Eye (tissue), 1 donor: ENCODE measurements at regions not wholly inside any gene's neighbourhood (a gene's known extent, or its start where the extent isn't known, plus 50 kb on each side); places are given as distances from the start of the nearest gene placed in this dataset.
"Not testable (repeated sequence)": the region's sequence is repeated elsewhere in the genome, so short reads cannot be mapped to it uniquely, and the experiment has no call there.

Source experiments
- DNase-seq: peaks from one replicate; pipeline ENCODE4 v3.0.0-alpha.2; 2015

DNA sequence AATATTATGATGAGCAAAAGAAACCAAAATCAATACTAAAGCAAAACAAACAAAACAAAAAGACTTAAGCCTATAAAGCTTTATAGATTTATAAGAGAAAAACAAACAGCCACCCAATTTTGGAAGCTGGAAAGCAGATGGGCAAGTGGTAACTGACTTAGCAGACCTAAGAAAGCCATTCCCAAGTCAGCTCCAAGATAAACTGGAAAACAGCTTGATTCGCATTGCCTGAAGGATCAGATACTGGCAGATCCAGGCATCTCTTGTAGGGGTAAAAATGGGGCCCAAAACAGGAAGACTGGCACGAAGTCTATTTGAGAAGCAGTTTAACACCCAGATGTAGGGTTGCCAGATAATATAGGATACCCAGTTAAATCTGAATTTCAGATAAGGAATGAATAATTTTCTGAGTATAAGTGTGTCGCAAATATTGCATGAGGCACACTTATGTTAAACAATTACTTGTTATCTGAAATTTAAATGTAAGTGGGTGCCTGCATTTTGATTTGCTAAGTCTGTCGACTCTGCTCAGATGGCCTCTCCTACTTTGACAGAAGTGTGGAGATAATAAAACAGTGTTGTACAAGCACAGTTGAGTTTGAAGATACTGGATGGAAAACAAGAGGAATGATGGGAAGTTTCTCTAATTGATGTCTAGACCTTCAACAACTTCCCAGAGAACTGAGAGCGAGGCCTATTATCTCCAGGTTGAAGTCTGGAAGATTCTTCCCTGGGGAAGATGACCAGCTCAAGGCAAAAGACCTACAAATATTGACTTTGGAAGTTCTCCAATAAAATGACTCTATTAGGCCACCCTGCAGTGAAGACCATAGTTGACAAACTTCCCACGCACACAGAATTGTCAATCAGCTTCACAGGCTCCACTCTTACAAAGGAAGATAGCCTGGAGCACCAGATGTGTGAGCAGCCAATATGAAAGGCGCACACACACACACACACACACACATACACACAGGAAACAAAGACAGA is 113.4 kb downstream of the FAM50B start:
- peak; percentile 17 for DNase-seq

DNA sequence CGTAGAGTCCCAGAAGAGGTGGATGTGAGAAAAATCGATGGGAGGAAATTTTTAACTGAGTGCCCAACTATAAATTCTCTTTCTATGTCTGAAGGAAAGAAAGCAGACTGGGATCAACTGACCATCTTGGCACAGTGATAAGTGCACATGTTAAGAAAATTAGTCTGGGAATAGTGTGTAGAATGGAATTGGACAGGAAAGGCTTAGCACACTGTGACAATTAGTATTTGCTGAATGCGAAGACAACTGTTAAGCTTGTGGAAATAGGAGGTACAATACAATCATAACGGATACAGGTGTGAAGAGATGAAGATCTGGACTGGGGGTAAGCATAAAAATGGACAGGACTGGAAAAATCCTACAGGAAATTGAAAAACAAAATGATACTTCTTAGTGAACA is 114.3 kb downstream of the FAM50B start:
- no peak for DNase-seq

DNA sequence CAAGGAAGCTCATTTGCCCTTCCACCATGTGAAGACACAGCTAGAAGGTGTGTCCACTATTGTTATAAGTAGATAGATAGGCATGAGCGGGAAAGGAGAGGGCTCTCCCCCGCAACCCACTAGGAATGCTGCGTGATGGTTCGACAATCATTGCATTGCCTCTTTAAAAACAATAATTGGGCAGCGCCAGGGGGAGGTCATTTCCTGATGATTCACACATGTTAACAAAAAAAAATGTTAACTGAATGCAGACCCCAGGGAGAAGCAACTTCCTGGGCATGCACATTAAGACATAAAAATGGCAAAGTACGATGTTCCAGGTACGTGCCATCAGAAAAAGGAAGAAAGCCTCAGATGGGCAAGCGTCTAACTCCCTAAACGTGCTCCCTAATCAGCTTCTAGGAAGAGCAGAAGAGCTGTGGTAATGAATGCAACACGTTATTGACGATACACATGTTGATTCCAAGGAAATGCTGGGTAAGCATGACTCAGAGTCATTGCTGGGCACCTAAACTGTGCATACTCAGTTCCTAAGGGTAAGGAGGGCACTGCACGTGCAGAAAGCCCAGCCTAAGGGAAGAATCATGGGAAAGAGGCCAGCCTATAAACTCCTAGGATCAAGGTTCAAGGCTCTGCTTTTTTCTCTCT is 113.7 kb downstream of the FAM217A start:
- no peak for DNase-seq

DNA sequence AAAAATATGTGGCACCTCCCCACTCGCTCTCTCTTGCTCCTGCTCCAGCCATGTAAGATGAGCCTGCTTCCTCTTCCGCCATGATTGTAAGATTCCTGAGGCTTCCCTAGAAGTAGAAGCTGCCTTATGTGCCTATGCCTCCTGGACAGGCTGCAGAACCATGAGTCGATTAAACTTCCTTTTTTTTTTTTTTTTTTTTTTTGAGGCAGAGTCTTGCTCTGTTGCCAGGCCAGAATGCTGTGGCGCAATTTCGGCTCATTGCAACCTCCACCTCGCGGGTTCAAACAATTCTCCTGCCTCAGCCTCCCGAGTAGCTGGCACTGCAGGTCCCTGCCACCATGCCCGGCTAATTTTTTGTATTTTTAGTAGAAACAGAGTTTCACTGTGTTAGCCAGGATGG is 112.5 kb downstream of the FAM217A start:
- DNase-seq = no peak

DNA sequence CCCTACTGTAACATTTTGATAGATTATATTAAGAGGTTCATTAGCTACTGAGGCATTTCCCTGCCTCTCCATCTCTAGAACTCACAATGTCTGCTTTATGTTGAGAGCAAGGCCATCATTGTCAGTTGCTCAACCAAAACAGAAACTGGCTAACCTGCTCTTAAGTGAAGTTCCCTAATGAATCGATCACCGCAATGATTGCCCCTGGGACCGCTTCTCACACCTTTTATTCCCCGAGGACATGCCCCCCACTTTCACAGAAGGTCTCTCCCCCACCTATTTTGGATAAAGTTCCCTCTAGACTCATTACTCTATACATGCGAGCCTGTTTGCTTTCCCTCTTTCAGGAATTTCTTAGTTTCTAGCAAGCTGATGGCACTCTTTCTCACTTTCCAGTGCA is 108.8 kb downstream of the FAM217A start:
- DNase-seq = no peak

DNA sequence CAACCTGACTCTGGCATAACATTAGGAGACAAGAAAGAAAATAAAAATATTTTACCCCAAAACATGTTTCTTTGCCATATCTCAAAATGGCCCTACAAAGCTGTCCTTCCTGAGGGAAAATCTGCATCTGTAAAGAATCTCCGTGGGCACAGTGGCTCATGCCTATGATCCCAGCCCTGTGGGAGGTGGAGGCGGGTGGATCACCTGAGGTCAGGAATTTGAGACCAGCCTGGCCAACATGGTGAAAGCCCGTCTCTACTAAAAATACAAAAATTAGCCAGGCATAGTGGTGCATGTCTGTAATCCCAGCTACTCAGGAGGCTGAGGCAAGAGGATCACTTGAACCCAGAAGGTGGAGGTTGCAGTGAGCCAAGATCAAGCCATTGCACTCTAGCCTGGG is 105.8 kb downstream of the FAM217A start:
- DNase-seq = not testable (repeated sequence)

DNA sequence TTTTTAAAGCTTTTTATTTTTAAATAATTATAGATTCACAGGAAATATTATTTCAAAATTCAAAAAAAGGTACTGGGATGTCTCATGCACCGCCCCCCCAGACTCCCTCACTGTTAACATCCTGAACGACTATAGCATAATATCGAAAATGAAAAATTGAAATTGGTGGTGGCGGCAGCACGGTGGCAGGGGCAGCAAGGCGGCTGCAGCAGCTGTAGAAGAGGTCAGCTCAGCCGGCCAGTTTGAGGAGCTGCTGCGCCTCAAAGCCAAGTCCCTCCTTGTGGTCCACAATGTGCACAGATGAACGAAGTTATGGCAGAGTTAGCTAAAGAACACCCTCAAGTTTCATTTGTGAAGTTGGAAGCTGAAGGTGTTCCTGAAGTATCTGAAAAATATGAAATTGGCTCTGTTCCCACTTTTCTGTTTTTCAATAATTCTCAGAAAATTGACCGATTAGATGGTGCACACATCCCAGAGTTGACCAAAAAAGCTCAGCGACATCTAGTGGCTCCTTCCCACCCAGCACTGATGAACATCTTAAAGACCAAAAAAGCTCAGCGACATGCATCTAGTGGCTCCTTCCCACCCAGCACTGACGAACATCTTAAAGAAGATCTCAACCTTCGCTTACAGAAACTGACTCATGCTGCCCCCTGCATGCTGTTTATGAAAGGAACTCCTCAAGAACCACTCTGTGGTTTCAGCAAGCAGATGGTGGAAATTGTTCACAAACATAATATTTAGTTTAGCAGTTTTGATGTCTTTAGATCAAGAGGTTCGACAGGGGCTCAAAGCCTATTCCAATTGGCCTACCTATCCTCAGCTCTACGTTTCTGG is 100.8 kb downstream of the FAM217A start:
- peak; percentile 83 for DNase-seq

DNA sequence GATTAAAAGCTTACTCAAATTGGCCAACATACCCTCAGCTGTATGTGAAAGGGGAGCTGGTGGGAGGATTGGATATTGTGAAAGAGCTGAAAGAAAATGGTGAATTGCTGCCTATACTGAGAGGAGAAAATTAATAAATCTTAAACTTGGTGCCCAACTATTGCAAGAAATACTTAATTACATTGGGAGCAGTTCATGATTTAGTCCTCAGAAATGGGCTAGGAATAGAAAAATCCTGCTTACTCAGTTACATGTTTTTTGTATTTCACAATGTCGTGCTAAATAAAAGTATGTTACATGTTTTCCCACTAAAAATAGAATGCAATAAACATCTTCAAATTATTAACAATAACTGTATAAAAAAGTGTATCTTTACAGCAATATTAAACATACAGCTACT is 100.0 kb downstream of the FAM217A start:
- DNase-seq = not testable (repeated sequence)

DNA sequence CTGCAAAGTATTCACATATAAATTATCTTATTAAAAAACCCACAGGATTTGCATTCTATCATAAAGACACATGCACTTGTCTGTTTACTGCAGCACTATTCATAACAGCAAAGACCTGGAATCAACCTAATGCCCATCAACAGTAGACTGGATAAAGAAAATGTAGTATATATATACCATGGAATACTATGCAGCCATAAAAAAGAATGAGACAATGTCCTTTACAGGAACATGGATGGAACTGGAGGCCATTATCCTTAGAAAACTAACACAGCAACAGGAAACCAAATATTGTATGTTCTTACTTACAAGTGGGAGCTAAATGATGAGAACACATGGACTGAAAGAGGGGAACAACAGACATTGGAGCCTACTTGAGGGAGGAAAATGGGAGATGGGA is 97.0 kb downstream of the FAM217A start:
- no peak for DNase-seq

DNA sequence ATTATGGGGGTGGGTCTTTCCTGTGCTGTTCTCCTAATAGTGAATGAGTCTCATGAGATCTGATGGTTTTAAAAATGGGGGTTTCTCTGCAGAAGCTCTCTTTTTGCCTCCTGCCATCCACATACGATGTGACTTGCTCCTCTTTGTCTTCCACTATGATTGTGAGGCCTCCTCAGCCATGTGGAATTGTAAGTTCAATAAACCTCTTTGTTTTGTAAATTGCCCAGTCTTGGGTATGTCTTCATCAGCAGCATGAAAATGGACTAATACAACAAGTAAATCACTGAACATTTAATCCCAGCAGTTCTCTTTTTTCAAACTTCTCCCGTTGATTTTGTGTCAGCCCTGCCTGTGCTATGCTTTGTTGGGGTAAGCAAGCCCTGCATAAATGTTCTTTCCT is 95.2 kb downstream of the FAM217A start:
- DNase-seq = no peak

DNA sequence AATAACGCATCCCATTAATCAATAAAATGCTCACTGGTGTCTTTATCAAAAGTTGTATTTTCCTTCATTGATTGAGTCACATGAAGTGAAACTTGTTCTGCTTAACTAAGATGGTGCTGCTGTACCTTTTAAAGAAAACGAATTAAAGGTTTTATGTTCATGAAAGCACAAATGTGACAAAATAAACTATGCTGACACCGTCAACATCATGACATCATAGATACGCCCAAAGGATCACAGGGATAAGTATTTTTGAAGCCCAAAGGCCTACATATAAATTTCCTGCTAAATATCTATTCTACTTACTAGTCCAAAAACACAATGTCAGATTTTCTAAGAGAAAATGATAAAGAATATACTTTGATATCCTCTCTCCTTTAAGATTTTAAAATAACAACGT is 94.4 kb downstream of the FAM217A start:
- no peak for DNase-seq

DNA sequence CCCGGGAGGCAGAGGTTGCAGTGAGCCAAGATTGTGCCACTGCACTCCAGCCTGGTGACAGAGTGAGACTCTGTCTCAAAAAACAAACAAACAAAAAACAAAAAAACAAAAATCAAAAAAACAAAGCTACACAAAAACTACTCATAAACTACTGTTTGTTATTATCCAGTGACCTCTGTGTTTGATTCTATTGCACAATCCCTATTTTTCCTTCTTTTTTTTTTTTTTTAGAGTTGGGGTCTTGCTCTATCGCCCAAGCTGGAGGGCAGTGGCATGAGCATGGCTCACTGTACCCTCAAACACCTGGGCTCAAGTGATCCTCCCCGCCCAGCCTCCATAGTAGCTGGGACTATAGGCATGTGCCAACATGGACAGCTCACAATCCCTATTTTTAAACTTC is 92.7 kb downstream of the FAM217A start:
- DNase-seq = no peak

DNA sequence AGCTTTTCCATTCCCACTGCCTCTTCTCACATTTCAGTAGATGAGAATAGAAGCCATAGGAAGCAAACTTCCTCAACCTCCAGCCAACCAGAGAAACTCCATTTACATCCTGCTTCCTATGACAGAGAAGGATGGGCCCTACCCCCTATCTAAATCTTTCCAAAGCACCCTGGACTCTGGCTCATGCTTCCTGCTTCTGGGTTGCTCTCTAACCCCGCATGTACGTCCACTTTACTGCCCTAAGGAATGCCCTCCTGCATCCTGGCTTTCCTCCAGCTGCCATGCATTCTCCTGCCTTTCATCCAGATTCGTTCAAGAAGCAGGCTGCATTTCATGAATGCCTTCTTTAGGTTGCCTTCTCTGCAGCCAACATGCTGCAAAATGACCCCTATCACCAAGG is 91.9 kb downstream of the FAM217A start:
- no peak for DNase-seq

DNA sequence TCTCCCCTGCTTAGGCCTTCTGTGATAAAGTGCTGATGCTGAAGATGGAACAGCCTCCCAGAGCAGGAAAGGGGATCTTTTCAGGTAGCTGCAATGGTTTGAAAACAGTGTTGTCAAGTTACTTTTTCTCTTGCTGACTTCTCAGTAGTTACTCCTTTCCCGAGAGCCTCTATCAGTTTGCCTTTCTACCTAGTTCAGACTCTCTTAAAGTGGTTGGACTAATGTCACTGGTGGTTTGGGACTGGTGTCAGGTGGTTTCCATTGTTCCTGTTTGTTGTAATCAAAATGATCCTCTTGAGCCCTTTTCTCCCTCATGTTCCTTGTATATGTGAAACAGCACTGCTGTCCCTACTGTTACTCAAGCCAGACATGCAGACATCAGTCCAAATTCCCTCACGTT is 91.4 kb downstream of the FAM217A start:
- DNase-seq = no peak

DNA sequence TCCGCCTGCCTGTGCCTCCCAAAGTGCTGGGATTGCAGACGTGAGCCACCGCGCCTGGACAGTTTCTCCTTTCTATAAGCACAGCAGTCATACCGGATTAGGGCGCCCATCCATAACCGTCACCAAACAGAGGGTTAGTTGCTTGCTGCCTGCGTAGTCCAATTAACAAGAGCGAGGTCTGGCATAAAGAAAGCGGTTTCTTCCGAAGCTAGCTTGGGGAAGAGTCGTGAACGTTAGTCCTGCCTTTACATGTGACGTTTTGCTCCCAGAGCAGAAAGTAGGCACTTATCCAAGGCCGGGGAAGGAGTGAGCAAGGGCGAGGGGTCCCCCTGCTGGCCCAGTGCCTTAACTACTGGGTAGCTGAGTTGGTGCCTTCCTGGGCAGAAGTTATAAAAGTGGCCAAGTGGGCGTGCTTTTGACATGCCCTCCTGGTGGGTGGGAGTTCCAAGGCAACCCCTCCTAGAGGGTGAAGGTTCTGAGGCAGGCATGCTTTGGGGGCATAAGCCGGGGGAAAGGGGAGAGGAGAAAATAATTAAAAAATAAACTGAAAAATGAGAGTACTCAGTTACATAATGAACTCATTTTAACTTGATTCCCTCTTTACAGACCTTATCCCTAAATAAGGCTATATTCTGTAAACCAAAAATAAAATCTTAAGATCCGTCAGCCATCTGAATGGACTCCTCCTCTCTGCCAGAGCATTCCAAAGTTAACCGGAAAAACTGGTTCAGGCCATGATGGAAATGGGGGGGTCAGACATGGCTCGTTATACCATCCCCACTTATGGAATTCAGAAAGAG is 88.0 kb downstream of the FAM217A start:
- DNase-seq = peak; percentile 95

DNA sequence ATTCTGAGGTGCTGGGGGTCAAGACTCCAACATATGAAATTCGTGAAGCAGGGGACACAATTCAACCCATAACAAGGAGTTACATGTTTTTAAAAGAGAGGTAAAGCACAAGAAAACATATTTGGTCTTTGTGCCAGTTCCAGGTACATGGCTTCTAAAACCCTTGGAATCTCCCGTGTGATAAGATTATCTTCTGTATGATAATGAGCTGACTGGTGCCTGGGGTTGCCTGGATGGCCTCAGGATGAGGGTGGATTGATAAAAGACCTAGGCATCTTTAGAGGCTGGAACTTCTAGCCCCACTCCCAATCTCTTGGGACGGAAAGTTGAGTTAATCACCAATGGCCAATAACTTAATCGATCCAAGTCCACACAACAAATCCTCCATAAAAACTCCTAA is 87.0 kb downstream of the FAM217A start:
- DNase-seq = no peak

DNA sequence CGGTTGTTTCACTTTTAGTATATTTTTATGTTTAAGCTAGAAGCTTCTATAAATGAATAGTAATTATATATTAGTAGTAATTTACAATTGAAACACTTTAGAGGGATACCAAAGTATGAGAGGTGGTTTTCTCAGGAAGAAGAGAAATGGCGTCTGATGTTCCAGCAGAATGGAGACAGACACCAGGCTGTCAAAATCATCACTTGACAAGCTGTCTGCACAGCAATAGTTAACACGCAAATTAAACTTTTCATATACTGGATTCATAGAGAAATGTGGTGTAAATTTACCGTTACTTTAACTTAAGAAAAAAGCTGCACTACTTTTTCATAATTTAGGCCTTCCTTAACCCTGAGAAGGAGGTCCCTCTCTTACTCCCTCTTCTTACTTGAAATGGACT is 82.6 kb downstream of the FAM217A start:
- no peak for DNase-seq

DNA sequence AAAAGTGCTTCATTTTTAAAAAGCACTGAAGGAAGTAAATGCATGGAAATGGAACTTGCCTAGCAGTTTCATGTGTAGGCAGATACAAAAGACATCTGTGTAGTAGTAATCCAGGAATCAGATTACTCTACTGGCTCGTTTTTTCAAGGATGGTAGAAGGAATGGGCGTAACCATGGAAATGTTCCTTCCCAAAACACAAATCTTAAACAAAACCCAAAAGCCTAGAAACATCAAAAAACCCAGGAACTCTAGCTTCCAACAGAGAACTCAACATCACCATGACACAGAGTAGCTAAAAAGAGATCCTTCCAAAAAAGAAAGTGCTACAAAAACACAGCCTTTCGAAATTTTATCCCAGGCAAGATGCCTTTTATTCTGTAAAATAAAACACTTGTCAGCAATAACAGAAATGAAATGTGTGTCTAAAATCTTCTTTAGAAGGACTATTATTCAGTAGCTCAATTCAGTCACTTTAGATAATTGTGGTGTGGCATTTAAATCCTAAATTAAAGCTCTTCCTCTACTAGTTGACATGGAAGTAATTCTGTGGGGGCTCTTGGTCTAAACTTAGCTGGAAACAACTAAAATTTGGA is 81.7 kb downstream of the FAM217A start:
- peak; percentile 57 for DNase-seq

DNA sequence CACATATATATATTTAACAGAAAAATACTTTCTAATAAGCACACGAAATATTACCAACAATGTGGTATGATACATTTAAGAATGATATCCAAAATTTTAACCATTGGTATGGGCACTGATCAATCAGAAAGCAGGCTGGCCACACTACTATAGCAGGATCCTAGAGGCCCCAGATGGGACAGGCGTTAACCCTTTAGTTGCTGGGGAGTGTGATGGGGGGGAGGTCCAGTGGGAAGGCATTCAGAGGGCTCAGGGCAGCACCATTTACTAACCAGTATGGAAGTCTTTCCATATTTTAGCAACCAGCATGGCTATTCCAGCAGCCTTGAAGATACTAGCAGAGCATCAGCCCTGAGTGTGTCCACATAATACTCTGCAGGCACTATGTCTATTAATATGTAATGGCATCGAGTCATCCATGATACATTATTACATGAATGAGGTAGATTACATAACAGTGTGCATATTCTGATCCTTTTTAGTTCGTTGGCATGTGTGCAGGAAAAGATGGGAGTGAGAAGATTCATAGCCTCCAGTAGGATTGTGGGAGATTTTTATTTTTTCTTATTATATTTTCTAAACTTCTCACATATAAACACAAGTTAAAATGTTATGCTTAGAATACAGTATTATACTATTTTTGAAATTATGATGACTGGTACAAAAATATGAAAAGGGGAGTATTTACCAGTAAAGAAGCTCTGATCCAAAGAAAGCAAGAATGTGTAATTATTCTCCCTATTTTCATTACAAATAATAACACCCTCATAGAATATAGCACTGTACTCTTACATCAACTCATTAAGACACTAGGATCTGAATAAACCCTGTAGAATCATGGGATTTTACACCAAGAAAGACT is 78.9 kb downstream of the FAM217A start:
- no peak for DNase-seq

DNA sequence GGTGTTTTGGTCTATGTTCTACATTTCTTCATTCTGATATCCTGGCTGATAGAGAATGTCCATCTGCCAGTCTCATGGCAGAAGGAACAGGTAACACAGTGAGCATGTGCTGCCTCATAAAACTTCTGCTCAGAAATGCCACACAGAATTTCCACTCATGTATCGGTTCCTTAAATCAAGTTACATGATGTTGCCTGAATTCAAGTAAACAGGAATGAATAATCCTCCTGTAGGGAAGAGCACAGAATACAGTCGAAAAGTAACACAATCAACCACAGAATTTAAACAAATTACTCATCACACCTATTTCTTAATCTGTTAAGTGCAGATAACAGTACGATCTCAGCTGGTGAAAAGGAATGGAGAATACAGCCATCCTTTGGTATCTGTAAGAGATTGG is 74.7 kb downstream of the FAM217A start:
- DNase-seq = no peak
